HG02884 (cell line): ENCODE measurements at regions not wholly inside any gene's neighbourhood (a gene's known extent, or its start where the extent isn't known, plus 50 kb on each side); places are given as distances from the start of the nearest gene placed in this dataset.

ENCODE experiments used
- ATAC-seq: cut with Tn5 transposase; IDR thresholded peaks from one replicate; pipeline ENCODE4 v1.9.1; 2021; ENCODE audit warnings: mild to moderate bottlenecking, moderate library complexity; ENCODE audit not compliant: unreplicated experiment

GRCh38 chr22:48644997-48645396 is 1182.7 kb downstream of the BRD1 start:
- ATAC-seq = no peak

DNA sequence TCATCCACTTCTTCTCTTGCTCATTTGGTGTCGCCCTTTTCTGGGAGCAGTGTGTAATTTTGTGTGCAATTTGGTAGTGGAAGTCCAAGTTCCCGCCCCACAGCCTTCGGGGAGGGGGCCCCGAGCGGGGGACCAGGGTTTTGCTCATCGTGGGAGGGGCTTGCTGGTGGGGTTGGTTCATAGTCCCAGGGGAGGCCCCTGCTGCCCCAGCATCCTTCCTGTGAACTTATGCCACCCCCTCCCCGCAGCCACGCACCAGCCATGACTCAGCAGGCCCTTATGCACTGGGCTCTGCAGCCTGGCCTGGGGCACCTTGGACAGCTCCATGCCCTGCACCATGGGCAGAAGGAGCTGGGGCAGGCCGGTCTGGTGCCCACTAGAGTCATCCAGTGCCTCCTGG is 1183.6 kb downstream of the BRD1 start:
- ATAC-seq = no peak

- ATAC-seq = no peak
These were observed 1184.5 kb downstream of the BRD1 start for GRCh38 chr22:48643066-48643731.

DNA sequence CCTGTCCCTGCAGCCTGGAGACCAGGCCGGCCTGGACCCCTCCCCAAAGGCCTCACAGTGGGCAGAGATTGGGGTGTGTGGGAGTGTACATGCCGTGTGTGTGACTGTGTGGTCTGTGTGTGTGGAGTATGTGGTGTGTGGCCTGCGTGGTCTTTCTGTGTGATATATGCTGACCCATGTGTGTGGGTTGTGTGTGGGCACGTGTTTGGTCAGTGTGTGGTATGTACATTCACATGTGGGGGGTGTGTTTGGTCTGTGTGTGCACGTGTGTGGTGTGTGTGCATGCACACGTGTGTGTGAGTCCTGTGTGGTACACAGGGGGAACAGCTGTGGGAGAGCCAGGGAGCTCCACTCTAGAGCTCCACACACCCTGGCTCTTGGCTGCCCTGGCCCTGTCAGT is 1185.1 kb downstream of the BRD1 start:
- ATAC-seq = no peak

DNA sequence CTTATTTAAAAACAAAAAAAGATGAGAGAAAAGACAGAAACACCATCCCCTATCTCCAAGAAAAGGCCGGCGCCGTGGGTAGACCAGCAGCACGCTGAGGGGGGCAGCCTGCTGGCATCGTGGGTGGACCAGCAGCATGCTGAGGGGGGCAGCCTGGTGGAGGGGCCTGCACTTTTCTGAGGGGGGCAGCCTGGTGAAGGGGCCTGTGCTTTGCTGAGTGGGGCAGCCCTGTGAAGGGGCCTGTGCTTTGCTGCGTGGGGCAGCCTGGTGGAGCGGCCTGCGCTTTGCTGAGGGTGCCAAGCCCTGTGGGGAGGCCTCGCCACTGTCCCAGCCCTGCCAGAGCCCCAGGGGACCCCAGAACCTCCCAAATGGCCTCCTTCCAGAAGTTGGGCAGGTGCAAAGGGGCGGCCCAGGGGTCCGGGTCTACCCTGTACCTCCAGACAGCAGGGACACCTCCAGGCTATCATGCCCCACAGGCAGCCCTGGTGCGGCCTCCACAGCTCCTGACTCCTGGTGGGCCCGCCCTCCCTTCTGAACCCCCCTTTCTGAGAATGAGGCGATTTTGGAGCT is 1185.7 kb downstream of the BRD1 start:
- ATAC-seq = no peak

DNA sequence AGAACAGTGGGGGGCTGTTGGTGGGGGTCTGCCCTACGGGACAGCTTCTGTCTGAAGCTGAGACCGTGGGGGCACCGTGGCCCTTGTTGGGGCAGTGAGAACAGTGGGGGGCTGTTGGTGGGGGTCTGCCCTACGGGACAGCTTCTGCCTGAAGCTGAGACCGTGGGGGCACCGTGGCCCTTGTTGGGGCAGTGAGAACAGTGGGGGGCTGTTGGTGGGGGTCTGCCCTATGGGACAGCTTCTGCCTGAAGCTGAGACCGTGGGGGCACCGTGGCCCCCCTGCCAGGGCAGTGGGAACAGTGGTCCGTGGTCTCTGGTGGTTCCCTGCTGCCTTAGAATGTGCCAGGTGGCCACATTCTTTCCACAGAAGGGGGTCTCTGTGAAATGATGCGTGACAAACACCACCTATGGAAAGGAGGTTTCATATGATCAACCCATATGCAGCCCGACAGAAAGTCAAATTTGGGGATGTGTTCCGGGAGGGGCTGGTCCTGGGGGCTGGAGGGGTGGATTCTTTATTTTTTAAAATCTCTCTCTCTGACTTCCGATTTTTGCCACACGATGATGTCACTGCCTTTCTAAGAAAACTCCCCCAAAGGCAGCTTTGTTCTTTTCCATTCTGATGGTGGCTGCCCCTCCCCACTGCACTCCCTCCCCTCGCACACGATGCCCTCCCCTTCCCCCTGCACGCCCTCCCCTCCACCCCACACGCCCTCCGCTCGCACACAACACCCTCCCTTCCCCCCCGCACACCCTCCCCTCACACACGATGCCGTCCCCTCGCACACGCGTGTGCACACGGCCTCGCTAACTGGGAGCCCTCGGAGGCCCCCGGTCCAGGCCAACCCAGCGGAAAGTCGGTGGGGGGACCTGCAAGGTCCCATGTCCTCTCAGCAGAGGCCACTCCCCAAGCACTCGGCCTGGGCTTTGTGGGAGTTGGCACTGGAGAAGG is 1186.5 kb downstream of the BRD1 start:
- ATAC-seq = no peak

DNA sequence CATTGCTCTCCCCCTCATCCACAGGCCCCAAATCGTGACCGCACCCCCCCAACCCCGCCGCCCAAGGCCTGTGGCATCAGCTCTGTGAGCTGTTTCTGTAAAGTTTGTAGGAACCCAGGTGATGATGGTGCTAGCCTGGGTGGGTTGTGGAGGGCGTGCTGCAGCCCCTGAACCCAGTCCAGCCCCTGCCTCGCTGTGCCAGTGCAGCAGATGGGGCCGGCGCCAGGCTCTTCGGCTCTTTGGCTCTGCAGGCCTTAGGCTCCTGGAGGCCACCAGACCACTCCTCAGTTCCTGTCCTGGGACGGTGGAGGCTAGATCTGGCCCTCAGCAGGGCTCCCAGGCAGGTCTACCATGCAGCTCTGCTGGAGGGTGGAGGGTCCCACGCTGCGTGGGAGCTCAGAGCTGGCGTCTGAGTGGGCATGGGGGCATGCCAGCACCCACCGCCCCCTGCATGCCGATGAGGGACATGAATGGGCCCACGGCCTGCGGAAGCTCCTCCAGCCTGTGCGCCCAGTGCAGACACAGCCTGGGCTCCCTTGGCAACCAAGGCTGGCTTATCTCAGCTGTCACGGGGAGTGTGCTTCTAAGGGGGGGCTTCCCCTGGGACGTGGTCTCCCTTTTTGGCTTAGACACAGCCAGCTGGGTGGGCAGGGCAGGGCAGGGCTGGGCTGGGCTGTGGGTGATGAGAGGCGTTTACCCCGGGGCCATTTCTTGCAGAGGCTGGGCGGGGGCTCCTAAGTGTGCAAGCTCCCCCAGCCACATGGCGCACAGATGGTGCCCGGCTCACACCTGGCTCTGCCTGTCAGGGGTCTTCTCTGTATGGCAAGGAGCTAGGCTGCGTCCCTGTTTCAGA is 1187.6 kb downstream of the BRD1 start:
- no peak for ATAC-seq

- ATAC-seq = no peak
These were observed 1188.5 kb downstream of the BRD1 start for GRCh38 chr22:48639021-48639795.

GRCh38 chr22:48637231-48637630 is 1190.4 kb downstream of the BRD1 start:
- no peak for ATAC-seq

GRCh38 chr22:48636746-48637145 is 1190.9 kb downstream of the BRD1 start:
- ATAC-seq = no peak

GRCh38 chr22:48635816-48636215 is 1191.9 kb downstream of the BRD1 start:
- ATAC-seq = no peak

DNA sequence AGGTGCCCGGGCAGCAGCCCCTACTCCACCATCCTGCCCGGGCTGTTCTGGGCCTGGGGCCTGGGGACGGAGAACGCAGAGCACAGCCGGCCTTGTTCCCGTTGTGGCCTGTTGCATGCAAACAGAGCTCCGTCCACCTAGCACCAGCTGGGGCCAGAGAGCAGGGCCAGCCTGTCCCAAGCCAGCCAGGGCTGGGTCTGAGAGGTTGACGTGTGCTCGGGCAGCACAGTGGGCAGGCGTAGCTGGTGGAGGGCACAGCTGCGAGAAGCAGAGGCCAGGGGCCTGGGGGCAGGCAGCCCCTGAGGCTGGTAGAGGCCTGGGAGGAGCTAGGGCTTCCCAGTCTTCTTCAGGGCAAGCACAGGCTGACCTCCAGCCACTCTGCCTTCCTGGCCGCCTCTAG is 1192.6 kb downstream of the BRD1 start:
- no peak for ATAC-seq

DNA sequence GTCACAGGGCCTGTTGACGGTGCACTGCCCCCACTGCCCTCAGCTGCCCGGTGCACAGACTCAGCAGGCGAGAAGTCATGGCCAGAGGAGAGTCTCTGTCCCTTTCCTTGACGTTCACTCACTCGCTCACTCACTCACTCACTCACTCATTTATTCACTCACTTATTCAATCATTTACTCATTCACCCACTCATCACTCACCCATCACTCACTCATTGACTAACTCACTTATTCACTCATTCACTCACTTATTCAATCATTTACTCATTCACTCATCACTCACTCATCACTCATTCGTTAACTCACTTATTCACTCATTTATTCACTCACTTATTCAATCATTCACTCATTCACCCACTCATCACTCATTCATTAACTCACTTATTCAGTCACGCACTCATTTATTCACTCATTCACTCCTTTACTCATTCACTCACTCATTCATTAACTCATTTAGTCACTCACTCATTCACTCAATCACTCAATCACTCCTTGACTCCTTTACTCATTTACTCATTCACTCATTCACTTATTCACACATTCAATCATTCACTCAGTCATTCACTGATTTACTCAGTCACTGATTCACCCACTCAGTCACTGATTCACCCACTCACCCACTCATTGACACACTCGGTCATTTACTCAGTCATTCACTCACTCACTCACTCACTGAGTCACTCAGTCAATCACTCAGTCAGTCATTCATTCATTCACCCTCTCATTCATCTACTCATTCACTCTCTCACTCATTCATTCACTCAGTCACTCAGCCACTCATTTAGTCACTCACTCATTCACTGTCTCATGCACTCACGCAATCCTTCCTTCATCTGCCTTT is 1193.5 kb downstream of the BRD1 start:
- no peak for ATAC-seq

DNA sequence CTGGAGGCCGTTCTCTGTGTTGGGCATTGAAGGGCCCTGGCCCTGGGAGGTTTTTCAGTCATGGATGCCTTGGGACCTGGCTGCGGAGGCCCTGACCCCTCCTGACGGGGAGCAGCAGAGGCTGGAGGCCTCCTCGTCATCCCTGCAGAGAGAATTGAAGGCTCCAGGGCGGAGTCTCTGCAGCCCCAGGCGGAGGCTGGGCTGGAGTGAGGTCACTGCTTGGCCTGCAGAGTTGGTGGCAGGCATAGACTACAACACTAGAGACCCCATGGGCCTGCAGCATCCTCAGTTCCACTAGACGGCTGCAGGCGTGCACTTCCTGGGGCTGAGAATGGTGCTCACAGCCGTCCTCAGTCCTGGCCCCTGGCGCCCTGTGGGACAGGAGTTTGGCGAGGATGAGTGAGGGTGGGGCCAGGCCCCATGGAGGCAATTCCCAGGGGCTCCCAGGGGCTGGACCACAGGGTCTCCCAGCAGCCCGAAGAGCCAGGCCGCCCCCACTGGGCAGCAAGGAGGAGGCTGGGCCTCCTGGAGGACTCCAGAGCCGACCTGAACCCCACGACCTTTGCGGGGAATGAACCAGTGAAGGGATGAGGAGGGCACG is 1194.9 kb downstream of the BRD1 start:
- ATAC-seq = no peak

- ATAC-seq = no peak
These were observed 1196.3 kb downstream of the BRD1 start for GRCh38 chr22:48631288-48631863.

- ATAC-seq = no peak
These were observed 1196.8 kb downstream of the BRD1 start for GRCh38 chr22:48630848-48631247.

DNA sequence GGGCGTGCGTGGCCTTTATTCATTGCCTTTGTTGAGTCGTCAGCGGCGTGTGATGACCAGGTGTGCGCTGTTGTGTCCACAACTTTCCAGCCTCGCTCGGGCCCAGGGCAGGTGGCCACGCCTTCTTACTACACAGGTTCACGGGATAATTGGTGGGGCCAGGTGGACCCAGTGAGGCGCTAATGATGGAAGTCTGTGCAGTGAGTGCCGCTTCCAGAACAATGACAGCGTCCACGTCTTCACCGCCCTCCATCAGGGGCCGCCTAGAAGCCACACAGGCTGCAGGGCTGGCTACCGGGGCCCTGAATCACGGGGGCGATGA is 1197.3 kb downstream of the BRD1 start:
- no peak for ATAC-seq

GRCh38 chr22:48629631-48630432 is 1197.8 kb downstream of the BRD1 start:
- ATAC-seq = no peak
